Kidney glomerular epithelial cell (primary cell): ENCODE measurements at regions not wholly inside any gene's neighbourhood (a gene's known extent, or its start where the extent isn't known, plus 50 kb on each side); places are given as distances from the start of the nearest gene placed in this dataset.
"Not testable (repeated sequence)": the region's sequence is repeated elsewhere in the genome, so short reads cannot be mapped to it uniquely, and the experiment has no call there.

Experiments used
- DNase-seq: peaks from one replicate; lab custom pipeline; 2025; lab: John Stamatoyannopoulos, UW

- DNase-seq, result no peak
Measured at GRCh38 chr13:90246687-90247345, 1100.7 kb upstream of the MIR17HG start.

- no peak for DNase-seq
Measured at GRCh38 chr13:90253806-90254205, 1093.7 kb upstream of the MIR17HG start.

GRCh38 chr13:90254437-90254836 lies 1093.0 kb upstream of the MIR17HG start:
- no peak for DNase-seq

- no peak for DNase-seq
Measured at GRCh38 chr13:90256746-90257145, 1090.7 kb upstream of the MIR17HG start.

- no peak for DNase-seq
Measured at GRCh38 chr13:90258129-90258528, 1089.4 kb upstream of the MIR17HG start.

GRCh38 chr13:90261343-90261742 lies 1086.1 kb upstream of the MIR17HG start:
- DNase-seq, result no peak

- DNase-seq, result no peak
Measured at GRCh38 chr13:90270226-90270625, 1077.3 kb upstream of the MIR17HG start.

GRCh38 chr13:90272356-90272755 lies 1075.1 kb upstream of the MIR17HG start:
- peak; percentile 66 for DNase-seq

GRCh38 chr13:90276216-90276615 lies 1071.3 kb upstream of the MIR17HG start:
- no peak for DNase-seq

GRCh38 chr13:90278231-90278630 lies 1069.3 kb upstream of the MIR17HG start:
- not testable (repeated sequence) for DNase-seq

GRCh38 chr13:90281709-90282108 lies 1065.8 kb upstream of the MIR17HG start:
- no peak for DNase-seq

- DNase-seq, result no peak
Measured at GRCh38 chr13:90287521-90287920, 1060.0 kb upstream of the MIR17HG start.

GRCh38 chr13:90293793-90294361 lies 1053.6 kb upstream of the MIR17HG start:
- no peak for DNase-seq

GRCh38 chr13:90299238-90299637 lies 1048.2 kb upstream of the MIR17HG start:
- no peak for DNase-seq

GRCh38 chr13:90300015-90300414 lies 1047.5 kb upstream of the MIR17HG start:
- DNase-seq, result no peak

- DNase-seq, result no peak
Measured at GRCh38 chr13:90302107-90302506, 1045.4 kb upstream of the MIR17HG start.

GRCh38 chr13:90305796-90306195 lies 1041.7 kb upstream of the MIR17HG start:
- no peak for DNase-seq

- DNase-seq, result no peak
Measured at GRCh38 chr13:90307136-90307535, 1040.4 kb upstream of the MIR17HG start.

GRCh38 chr13:90308249-90308648 lies 1039.2 kb upstream of the MIR17HG start:
- no peak for DNase-seq

GRCh38 chr13:90311929-90312328 lies 1035.6 kb upstream of the MIR17HG start:
- DNase-seq, result no peak

GRCh38 chr13:90315061-90315460 lies 1032.4 kb upstream of the MIR17HG start:
- DNase-seq, result no peak

GRCh38 chr13:90320664-90321063 lies 1026.8 kb upstream of the MIR17HG start:
- DNase-seq, result no peak

- DNase-seq, result no peak
Measured at GRCh38 chr13:90321281-90321931, 1026.1 kb upstream of the MIR17HG start.

GRCh38 chr13:90329641-90330040 lies 1017.8 kb upstream of the MIR17HG start:
- no peak for DNase-seq
